ENCODE measurements at regions not wholly inside any gene's neighbourhood (a gene's known extent, or its start where the extent isn't known, plus 50 kb on each side); places are given as distances from the start of the nearest gene placed in this dataset.
"Not testable (repeated sequence)": the region's sequence is repeated elsewhere in the genome, so short reads cannot be mapped to it uniquely, and the experiment has no call there.

DNA sequence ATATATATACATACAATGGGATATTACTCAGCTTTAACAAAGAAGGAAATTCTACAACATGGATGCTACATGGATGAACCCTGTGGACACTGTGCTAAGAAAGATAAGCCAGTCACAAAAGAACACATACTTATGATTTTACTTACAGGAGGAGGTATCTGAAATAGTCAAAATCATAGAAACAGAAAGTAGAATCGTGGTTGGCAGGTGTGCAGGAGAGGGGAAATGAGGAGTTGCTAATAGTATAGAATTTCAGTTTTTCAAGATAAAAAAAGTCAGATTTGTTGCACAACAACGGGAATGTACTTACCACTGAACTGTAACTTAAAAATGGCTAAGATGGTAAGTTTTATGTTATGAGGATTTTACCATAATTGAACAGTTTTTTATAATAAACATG is 706.3 kb downstream of the TFAP2A start:
- no peak overlapping the region for H3K4me3 ChIP-seq
- no peaks in the 10 kb centered on the region for H3K9me3 ChIP-seq
- DNase-seq (ENCODE audit: low spot score) = no peak
- H3K27me3 ChIP-seq = no peaks in the 10 kb centered on the region
- TF ChIP-seq, protein P1, sequence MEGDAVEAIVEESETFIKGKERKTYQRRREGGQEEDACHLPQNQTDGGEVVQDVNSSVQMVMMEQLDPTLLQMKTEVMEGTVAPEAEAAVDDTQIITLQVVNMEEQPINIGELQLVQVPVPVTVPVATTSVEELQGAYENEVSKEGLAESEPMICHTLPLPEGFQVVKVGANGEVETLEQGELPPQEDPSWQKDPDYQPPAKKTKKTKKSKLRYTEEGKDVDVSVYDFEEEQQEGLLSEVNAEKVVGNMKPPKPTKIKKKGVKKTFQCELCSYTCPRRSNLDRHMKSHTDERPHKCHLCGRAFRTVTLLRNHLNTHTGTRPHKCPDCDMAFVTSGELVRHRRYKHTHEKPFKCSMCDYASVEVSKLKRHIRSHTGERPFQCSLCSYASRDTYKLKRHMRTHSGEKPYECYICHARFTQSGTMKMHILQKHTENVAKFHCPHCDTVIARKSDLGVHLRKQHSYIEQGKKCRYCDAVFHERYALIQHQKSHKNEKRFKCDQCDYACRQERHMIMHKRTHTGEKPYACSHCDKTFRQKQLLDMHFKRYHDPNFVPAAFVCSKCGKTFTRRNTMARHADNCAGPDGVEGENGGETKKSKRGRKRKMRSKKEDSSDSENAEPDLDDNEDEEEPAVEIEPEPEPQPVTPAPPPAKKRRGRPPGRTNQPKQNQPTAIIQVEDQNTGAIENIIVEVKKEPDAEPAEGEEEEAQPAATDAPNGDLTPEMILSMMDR (IDR thresholded peaks at IDR 0.05) = no peak
- H3K4me1 ChIP-seq = no peaks in the 10 kb centered on the region
- H3K27ac ChIP-seq = no peak overlapping the region
- no peaks in the 10 kb centered on the region for H3K36me3 ChIP-seq

DNA sequence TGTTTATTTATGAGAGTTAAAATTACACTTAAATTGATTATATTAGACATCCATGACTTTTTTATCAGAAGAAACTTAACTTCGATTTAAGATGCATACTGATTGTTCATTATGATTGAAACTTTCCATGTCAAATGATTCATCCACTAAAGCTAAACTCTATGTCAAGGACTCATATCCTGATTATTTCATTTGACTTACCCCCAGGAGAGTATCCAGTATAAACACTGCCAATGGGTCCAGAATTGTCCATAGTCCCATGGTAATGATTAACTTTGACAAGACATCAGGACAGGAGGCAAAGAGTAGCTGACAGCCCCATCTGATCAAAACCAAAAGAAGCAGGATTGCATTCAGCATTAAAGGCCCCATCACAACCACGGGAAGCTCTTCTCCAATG is 709.9 kb downstream of the TFAP2A start:
- Histone ChIP-seq H3K4me3 (no peak overlapping the region), H3K4me1 (no peaks in the 10 kb centered on the region), H3K9me3 (no peaks in the 10 kb centered on the region), H3K27me3 (no peaks in the 10 kb centered on the region), H3K27ac (no peak overlapping the region), H3K36me3 (no peaks in the 10 kb centered on the region)
- no peak for DNase-seq (ENCODE audit: low spot score)
- TF ChIP-seq, protein P1 (IDR thresholded peaks at IDR 0.05) = no peak

DNA sequence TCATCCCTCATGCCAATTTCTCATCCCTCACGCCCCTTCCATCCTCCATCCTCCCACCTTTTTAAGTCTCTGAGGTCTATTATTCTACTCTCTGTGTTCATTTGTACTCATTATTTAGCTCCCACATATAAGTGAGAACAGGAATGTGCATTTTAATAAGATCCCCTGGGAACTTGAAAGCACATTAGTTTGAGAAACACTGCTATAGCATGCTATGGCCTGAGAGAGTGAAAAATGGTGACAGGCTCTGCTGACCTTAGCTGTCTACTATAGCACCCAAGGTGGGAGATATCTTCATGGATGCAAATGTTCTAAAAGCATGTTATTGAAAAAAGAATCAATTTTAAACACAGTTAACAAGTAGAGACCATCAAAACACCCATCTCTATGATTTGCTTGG is 712.0 kb downstream of the TFAP2A start:
- no peak overlapping the region for H3K27ac ChIP-seq
- TF ChIP-seq, protein P1 (IDR thresholded peaks at IDR 0.05) = no peak

DNA sequence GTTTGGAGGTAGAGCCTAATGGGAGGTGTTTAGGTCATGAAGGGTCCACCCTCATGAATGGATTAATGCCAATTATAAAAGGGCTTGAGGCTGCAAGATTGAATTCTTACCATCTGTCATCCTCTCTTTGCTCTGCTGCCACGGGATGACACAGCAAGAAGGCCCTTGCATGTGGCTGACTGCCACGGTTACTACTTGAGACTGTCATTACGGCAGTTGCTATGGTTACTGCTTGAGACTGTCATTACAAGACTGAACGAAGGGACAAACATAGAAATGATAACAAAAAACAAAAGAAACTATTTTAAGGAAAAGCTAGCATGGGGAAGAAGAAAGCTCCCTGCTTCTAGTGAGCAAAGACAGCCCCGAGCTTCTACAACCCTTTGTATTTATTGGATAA is 715.0 kb downstream of the TFAP2A start:
- H3K27ac ChIP-seq = no peak overlapping the region
- H3K4me3 ChIP-seq = no peak overlapping the region
- no peaks in the 10 kb centered on the region for H3K27me3 ChIP-seq
- DNase-seq (ENCODE audit: low spot score) = no peak
- H3K36me3 ChIP-seq = no peaks in the 10 kb centered on the region
- H3K4me1 ChIP-seq = no peaks in the 10 kb centered on the region
- peaks cover 0 to 6% of the 10 kb centered on the region in 2 donors for H3K9me3 ChIP-seq
- TF ChIP-seq, protein P1 (IDR thresholded peaks at IDR 0.05) = no peak

More for the DNA sequence above, 712.0 kb downstream of the TFAP2A start:
- Histone ChIP-seq H3K4me3 (no peak overlapping the region), H3K9me3 (no peaks in the 10 kb centered on the region), H3K36me3 (no peaks in the 10 kb centered on the region), H3K27me3 (no peaks in the 10 kb centered on the region), H3K4me1 (no peaks in the 10 kb centered on the region)
- no peak for DNase-seq (ENCODE audit: low spot score)

DNA sequence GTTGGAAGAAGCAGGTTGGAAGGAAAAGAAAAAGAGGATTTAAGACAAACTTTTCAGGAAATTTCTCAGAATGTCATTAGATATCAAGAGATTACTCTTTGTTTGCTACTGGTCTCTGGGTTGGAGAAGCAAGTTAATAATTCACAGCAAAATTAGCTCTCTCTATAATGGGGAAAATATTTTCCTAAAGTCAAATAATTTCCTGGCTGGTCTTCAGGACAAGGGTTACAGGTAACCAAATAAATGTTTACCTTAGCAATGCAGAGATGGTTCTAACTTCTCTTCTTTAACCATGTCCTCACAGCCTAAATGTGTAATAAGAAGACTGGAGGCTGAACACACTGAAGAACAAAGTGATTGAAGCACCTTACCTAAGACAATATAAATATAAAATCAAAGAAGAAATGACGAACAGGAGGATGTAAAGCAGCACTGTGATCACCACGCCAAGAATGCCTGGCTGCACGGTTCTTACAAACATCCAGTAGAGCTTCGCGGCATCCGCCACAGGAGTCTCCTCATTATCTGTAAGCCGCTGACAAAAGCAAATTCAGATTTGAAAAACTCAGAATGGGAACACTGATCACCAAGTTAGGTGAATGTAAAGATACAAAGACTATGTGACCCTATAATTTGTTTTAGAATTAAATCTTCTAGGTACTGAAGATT is 717.5 kb downstream of the TFAP2A start:
- TF ChIP-seq, protein P1 (IDR thresholded peaks at IDR 0.05) = no peak
- Histone ChIP-seq H3K4me1 (no peaks in the 10 kb centered on the region), H3K4me3 (no peak overlapping the region), H3K36me3 (no peaks in the 10 kb centered on the region), H3K9me3 (peaks cover 0 to 7% of the 10 kb centered on the region in 2 donors), H3K27me3 (no peaks in the 10 kb centered on the region), H3K27ac (no peak overlapping the region)
- DNase-seq (ENCODE audit: low spot score) = no peak

DNA sequence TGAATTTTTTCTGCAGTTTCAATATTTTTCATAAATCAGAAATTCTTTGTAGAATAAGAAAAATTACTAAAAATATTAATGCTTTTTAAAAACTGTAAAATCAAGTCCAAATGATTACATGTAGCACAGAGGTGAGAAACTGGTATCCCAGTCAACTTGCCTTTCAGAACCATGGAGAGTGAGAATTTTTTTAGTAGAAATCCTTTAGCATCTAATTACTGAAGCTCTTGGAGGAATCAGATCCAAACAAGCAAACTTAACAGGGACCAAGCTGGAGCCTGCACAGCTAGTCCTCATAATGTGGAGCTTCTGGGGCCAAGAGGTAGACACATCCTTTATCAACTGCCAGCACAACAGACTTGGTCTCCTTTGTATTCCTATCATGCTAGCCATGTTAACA is 724.5 kb downstream of the TFAP2A start:
- H3K4me1 ChIP-seq = no peaks in the 10 kb centered on the region
- H3K36me3 ChIP-seq = no peaks in the 10 kb centered on the region
- DNase-seq (ENCODE audit: low spot score) = no peak

DNA sequence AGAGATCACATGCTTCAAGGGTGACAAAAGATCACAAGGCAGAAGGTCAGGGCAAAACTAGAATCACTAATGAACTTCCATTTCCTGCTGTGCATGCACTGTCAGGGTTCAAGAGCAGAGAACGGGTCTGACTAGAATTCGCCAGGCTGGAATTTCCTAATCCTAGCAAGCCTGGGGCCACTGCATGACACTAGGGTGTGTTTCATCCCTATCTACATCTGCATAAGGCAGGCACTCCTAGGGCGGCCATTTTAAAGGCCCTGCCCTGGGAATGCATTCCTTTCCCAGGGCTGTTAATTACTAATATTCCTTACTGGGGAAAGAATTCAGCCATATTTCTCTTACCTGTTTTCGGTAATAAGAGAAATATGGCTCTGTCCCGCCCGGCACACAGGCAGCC is 734.1 kb downstream of the TFAP2A start:
- H3K27ac ChIP-seq; H3K27me3 ChIP-seq; DNase-seq (ENCODE audit: low spot score); H3K36me3 ChIP-seq; H3K4me3 ChIP-seq; H3K4me1 ChIP-seq: not testable (repeated sequence)
- peaks cover 0 to 15% of the 10 kb centered on the region in 2 donors for H3K9me3 ChIP-seq

More for the DNA sequence above, 724.5 kb downstream of the TFAP2A start:
- peaks cover 0 to 5% of the 10 kb centered on the region in 2 donors for H3K9me3 ChIP-seq
- H3K4me3 ChIP-seq = no peak overlapping the region
- TF ChIP-seq, protein P1 (IDR thresholded peaks at IDR 0.05) = no peak
- H3K27ac ChIP-seq = no peak overlapping the region
- no peaks in the 10 kb centered on the region for H3K27me3 ChIP-seq
